ENCODE measurements at regions not wholly inside any gene's neighbourhood (a gene's known extent, or its start where the extent isn't known, plus 50 kb on each side); places are given as distances from the start of the nearest gene placed in this dataset.

GRCh38 chrX:7568130-7568529 lies 274.8 kb upstream of the VCX start (continued):
- TF ChIP-seq RNF219 (CRISPR knock-in tag; IDR thresholded peaks at IDR 0.05) (no peak), TMF1 (CRISPR knock-in tag; IDR thresholded peaks at IDR 0.05; ENCODE audit: low read depth) (no peak), USF2 (IDR thresholded peaks at IDR 0.05; ENCODE audit: low read depth, low read length) (no peak), USF2 (CRISPR knock-in tag; IDR thresholded peaks at IDR 0.05; ENCODE audit: borderline replicate concordance) (no peak), CAMTA2 (CRISPR knock-in tag; IDR thresholded peaks at IDR 0.05; ENCODE audit: borderline replicate concordance) (no peak)

- in situ Hi-C loops (cut with HindIII; ENCODE audit: extremely low pct_ligation_motif_present, low pct_unique_long_range_greater_than_20kb) (no loop called here), intact Hi-C loops (cut with micrococcal nuclease; ENCODE audit: unreplicated experiment) (no loop called here)
- Histone ChIP-seq H3K79me2 (ENCODE audit: insufficient read depth, low read length) (no peaks in the 10 kb centered on the region), H3K4me3 (replicated peaks in 1 of 3; ENCODE audit: insufficient read depth in 1 of 3, low read depth in 2 of 3, low read length in 3 of 3) (no peak overlapping the region), H3K27me3 (ENCODE audit: control insufficient read depth in 1 of 2, insufficient read depth in 2 of 2, low read length in 2 of 2) (no peaks in the 10 kb centered on the region), H3K9me3 (ENCODE audit: low read length) (no peaks in the 10 kb centered on the region), H3K27ac (ENCODE audit: extremely low read length, insufficient read depth, low read length) (no peak overlapping the region), H4K20me1 (ENCODE audit: insufficient read depth, low read length) (no peaks in the 10 kb centered on the region), H3K4me1 (ENCODE audit: insufficient read depth, low read length) (no peaks in the 10 kb centered on the region), H3K36me3 (replicated peaks in 1 of 2; ENCODE audit: control insufficient read depth in 1 of 2, insufficient read depth in 2 of 2, low read length in 2 of 2) (no peaks in the 10 kb centered on the region), H3K9ac (ENCODE audit: insufficient read depth, low read depth, low read length) (no peak overlapping the region), H2AFZ (ENCODE audit: low read length) (no peak overlapping the region), H3K4me2 (ENCODE audit: low read depth, low read length) (no peak overlapping the region)
- ChIA-PET POLR2A (no interaction called here), CTCF (ENCODE audit: low intra/inter-chr PET ratio, low total read pairs) (no interaction called here)
- DNase-seq (ENCODE audit: low spot score) (no peak), FAIRE-seq (no peak), ATAC-seq (no peak)
- 0% methylated on average over 2 of the region's 2 CpGs for WGBS (ENCODE audit: low lambda C conversion rate)
- no TSS peak for BruUV-seq (replicated peaks)
- no peak for TF ChIP-seq ATF2 (CRISPR knock-in tag; IDR thresholded peaks at IDR 0.05)
- no peak for TF ChIP-seq SPEN (CRISPR knock-in tag; IDR thresholded peaks at IDR 0.05; ENCODE audit: low read depth)
- TF ChIP-seq ZNF329 (CRISPR knock-in tag; IDR thresholded peaks at IDR 0.05; ENCODE audit: low read depth): no peak
- TF ChIP-seq NCOA1 (CRISPR knock-in tag; IDR thresholded peaks at IDR 0.05): no peak
- no peak for TF ChIP-seq ZNF124 (CRISPR knock-in tag; IDR thresholded peaks at IDR 0.05)
- TF ChIP-seq ZNF235 (CRISPR knock-in tag; IDR thresholded peaks at IDR 0.05; ENCODE audit: borderline replicate concordance): no peak
- TF ChIP-seq ZNF549 (CRISPR knock-in tag; IDR thresholded peaks at IDR 0.05): no peak
- TF ChIP-seq CCDC6 (CRISPR knock-in tag; IDR thresholded peaks at IDR 0.05): no peak
- TF ChIP-seq ZNF850 (CRISPR knock-in tag; conservative IDR thresholded peaks at IDR 0.05): no peak
- TF ChIP-seq KLF16 (CRISPR knock-in tag; IDR thresholded peaks at IDR 0.05): no peak
Measured at GRCh38 chrX:7552760-7553159, 290.2 kb upstream of the VCX start.

Data from HepG2 (cell line).